ENCODE measurements at regions not wholly inside any gene's neighbourhood (a gene's known extent, or its start where the extent isn't known, plus 50 kb on each side); places are given as distances from the start of the nearest gene placed in this dataset.
"Not testable (repeated sequence)": the region's sequence is repeated elsewhere in the genome, so short reads cannot be mapped to it uniquely, and the experiment has no call there.

DNA sequence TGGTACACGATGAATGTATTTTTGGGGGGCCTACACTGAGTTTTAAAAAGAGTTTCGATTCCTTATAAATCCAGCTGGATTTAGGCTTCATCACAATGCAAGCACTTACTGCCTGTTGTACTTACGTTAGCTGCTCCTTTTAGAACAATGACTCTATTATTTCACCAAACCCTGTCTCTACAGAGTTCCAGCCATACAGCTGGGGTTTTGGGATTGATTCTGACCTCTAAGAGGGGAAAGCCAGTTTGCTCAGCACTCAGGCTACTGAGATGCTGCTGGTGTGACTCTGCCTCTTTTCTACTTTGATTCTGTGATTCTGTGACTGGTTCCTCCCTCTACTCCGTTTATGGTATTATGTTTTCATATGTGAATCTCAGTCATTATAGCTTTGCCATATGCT lies 329.7 kb downstream of the ABCC12 start:
- Histone ChIP-seq H3K4me3 (ENCODE audit: low read depth in 1 of 2, low read length in 2 of 2) (no peak overlapping the region), H3K9me3 (ENCODE audit: control insufficient read depth in 1 of 2, low read length in 2 of 2) (peaks cover 0 to 5% of the 10 kb centered on the region in 2 donors), H3K36me3 (ENCODE audit: control insufficient read depth in 1 of 2, insufficient read depth in 2 of 2, low read length in 2 of 2) (no peaks in the 10 kb centered on the region), H3K27ac (ENCODE audit: low read depth, low read length) (no peak overlapping the region), H3K9ac (ENCODE audit: low read depth in 1 of 2, low read length in 2 of 2) (no peak overlapping the region), H3K27me3 (ENCODE audit: control insufficient read depth in 1 of 2, insufficient read depth in 2 of 2, low read length in 2 of 2) (no peaks in the 10 kb centered on the region), H3K4me1 (ENCODE audit: control insufficient read depth in 1 of 2, insufficient read depth in 2 of 2, low read length in 2 of 2) (no peaks in the 10 kb centered on the region)

DNA sequence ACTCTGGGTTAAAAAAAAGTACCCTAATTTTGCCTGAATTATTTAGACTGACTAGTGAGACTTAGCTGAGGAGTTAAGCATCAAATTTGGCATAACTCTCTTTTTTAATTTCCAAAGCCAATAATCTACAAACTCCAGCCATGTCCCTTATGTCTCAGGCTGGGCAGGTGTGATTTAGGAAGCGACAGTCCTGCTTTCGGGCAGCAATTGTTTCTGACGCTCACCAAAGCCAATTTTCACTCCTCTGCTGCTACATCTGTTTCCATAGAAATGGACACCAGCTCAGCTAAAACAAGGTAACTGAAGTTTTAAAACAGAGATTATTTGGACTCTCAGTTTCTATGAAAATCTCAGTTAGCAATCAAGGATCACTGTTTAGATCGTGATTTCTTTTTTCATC lies 338.7 kb downstream of the ABCC12 start:
- H3K27ac ChIP-seq (ENCODE audit: low read depth, low read length): no peak overlapping the region
- H3K4me1 ChIP-seq (ENCODE audit: control insufficient read depth in 1 of 2, insufficient read depth in 2 of 2, low read length in 2 of 2): no peaks in the 10 kb centered on the region
- H3K36me3 ChIP-seq (ENCODE audit: control insufficient read depth in 1 of 2, insufficient read depth in 2 of 2, low read length in 2 of 2): no peaks in the 10 kb centered on the region
- peaks cover 0 to 3% of the 10 kb centered on the region in 2 donors for H3K9me3 ChIP-seq (ENCODE audit: control insufficient read depth in 1 of 2, low read length in 2 of 2)
- H3K9ac ChIP-seq (ENCODE audit: low read depth in 1 of 2, low read length in 2 of 2): no peak overlapping the region
- no peaks in the 10 kb centered on the region for H3K27me3 ChIP-seq (ENCODE audit: control insufficient read depth in 1 of 2, insufficient read depth in 2 of 2, low read length in 2 of 2)
- H3K4me3 ChIP-seq (ENCODE audit: low read depth in 1 of 2, low read length in 2 of 2): no peak overlapping the region

DNA sequence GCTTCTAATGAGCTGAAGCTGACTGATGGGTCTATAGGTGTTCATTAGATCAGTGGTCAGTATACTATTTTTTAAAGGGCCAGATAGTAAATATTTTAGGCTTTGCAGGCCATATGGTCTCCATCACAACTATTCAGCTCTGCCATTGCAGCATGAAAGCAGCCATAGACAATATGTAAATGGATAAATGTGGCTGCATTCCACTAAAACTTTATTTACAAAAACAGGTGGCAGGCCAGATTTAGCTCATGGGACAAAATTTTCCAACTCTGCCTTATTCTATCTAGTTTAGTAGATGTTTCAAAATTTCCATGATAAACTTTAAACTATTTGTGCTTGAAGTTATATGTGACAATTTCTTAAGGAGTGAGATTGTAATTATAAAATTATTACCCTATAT lies 339.3 kb downstream of the ABCC12 start:
- H3K9me3 ChIP-seq (ENCODE audit: control insufficient read depth in 1 of 2, low read length in 2 of 2): peaks cover 0 to 3% of the 10 kb centered on the region in 2 donors
- no peak overlapping the region for H3K27ac ChIP-seq (ENCODE audit: low read depth, low read length)
- no peaks in the 10 kb centered on the region for H3K4me1 ChIP-seq (ENCODE audit: control insufficient read depth in 1 of 2, insufficient read depth in 2 of 2, low read length in 2 of 2)
- no peak overlapping the region for H3K4me3 ChIP-seq (ENCODE audit: low read depth in 1 of 2, low read length in 2 of 2)
- H3K27me3 ChIP-seq (ENCODE audit: control insufficient read depth in 1 of 2, insufficient read depth in 2 of 2, low read length in 2 of 2): no peaks in the 10 kb centered on the region
- no peaks in the 10 kb centered on the region for H3K36me3 ChIP-seq (ENCODE audit: control insufficient read depth in 1 of 2, insufficient read depth in 2 of 2, low read length in 2 of 2)
- no peak overlapping the region for H3K9ac ChIP-seq (ENCODE audit: low read depth in 1 of 2, low read length in 2 of 2)

DNA sequence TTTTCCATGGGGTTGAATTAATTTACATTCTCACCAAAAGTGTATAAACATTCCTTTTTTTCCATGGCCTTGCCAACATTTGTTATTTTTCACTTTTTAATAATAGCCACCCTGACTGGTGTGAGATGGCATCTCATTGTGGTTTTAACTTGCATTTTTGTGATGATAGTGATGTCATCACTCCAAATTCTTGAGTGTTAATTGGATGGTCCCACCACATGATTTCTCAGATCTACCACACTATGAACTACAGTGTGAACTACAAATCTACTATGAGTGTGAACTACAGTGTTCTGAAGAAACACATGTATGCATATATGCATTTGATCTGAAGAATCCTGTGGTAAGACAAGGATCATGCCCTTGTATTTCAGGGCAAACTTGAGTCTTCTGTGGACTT lies 340.1 kb downstream of the ABCC12 start:
- Histone ChIP-seq H3K9me3 (ENCODE audit: control insufficient read depth in 1 of 2, low read length in 2 of 2) (peaks cover 0 to 3% of the 10 kb centered on the region in 2 donors), H3K9ac (ENCODE audit: low read depth in 1 of 2, low read length in 2 of 2) (no peak overlapping the region), H3K36me3 (ENCODE audit: control insufficient read depth in 1 of 2, insufficient read depth in 2 of 2, low read length in 2 of 2) (no peaks in the 10 kb centered on the region), H3K4me1 (ENCODE audit: control insufficient read depth in 1 of 2, insufficient read depth in 2 of 2, low read length in 2 of 2) (no peaks in the 10 kb centered on the region), H3K4me3 (ENCODE audit: low read depth in 1 of 2, low read length in 2 of 2) (no peak overlapping the region), H3K27ac (ENCODE audit: low read depth, low read length) (no peak overlapping the region), H3K27me3 (ENCODE audit: control insufficient read depth in 1 of 2, insufficient read depth in 2 of 2, low read length in 2 of 2) (no peaks in the 10 kb centered on the region)

DNA sequence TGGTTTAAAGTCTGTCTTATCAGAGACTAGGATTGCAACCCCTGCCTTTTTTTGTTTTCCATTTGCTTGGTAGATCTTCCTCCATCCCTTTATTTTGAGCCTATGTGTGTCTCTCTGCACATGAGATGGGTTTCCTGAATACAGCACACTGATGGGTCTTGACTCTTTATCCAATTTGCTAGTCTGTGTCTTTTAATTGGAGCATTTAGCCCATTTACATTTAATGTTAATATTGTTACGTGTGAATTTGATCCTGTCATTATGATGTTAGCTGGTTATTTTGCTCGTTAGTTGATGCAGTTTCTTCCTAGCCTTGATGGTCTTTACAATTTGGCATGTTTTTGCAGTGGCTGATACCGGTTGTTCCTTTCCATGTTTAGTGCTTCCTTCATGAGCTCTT lies 344.0 kb downstream of the ABCC12 start:
- H3K27me3 ChIP-seq (ENCODE audit: control insufficient read depth in 1 of 2, insufficient read depth in 2 of 2, low read length in 2 of 2); H3K9ac ChIP-seq (ENCODE audit: low read depth in 1 of 2, low read length in 2 of 2); H3K27ac ChIP-seq (ENCODE audit: low read depth, low read length); H3K4me3 ChIP-seq (ENCODE audit: low read depth in 1 of 2, low read length in 2 of 2); H3K9me3 ChIP-seq (ENCODE audit: control insufficient read depth in 1 of 2, low read length in 2 of 2); H3K4me1 ChIP-seq (ENCODE audit: control insufficient read depth in 1 of 2, insufficient read depth in 2 of 2, low read length in 2 of 2); H3K36me3 ChIP-seq (ENCODE audit: control insufficient read depth in 1 of 2, insufficient read depth in 2 of 2, low read length in 2 of 2): not testable (repeated sequence)

DNA sequence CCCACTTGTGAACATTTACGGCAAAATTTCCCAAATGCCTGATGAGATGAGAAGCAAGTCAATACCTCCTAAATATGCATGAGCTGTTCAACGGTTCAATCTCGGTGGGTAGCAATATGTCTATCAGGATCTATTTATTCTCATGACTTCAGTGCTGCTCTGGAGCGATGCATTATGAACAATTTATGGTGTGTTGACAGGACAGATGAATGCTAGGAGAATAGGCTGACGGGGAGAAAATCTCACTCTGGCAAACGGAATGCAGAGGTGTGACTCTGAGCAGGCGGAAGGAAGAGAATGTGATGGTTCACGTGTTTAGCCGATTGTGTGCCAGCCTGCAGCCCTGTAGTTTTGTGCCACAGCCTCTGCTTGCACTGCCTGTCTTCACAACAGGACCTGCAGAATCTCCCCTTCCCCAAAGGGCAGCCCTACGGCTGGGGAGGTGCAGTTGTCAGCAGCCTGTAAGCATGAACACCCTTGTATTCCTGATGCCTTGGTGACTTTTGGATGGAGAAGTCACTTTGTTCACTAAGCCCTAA lies 345.2 kb downstream of the PHKB start:
- no peaks in the 10 kb centered on the region for H3K4me1 ChIP-seq (ENCODE audit: control insufficient read depth in 1 of 2, insufficient read depth in 2 of 2, low read length in 2 of 2)
- no peak overlapping the region for H3K27ac ChIP-seq (ENCODE audit: low read depth, low read length)
- no peaks in the 10 kb centered on the region for H3K36me3 ChIP-seq (ENCODE audit: control insufficient read depth in 1 of 2, insufficient read depth in 2 of 2, low read length in 2 of 2)
- H3K9ac ChIP-seq (ENCODE audit: low read depth in 1 of 2, low read length in 2 of 2): no peak overlapping the region
- no peaks in the 10 kb centered on the region for H3K9me3 ChIP-seq (ENCODE audit: control insufficient read depth in 1 of 2, low read length in 2 of 2)
- H3K4me3 ChIP-seq (ENCODE audit: low read depth in 1 of 2, low read length in 2 of 2): no peak overlapping the region
- H3K27me3 ChIP-seq (ENCODE audit: control insufficient read depth in 1 of 2, insufficient read depth in 2 of 2, low read length in 2 of 2): no peaks in the 10 kb centered on the region

DNA sequence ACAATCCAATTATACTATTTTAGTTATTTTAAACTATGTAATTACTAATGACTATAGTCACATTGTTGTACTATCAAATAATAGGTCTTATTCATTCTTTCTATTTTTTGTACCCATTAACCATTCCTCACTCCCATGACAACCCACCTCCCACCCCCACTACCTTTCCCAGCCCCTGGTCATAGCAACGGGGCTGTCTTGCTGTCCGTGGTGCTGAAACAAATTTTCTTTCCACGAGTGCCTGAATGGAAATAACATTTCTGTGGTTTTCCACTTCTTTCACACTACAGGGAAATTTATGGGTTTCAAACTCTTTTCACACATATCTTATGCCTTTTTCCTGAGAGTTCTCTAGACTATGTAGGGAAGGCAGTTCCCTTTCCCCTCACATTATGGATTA lies 326.6 kb downstream of the PHKB start:
- H3K9ac ChIP-seq (ENCODE audit: low read depth in 1 of 2, low read length in 2 of 2): no peak overlapping the region

DNA sequence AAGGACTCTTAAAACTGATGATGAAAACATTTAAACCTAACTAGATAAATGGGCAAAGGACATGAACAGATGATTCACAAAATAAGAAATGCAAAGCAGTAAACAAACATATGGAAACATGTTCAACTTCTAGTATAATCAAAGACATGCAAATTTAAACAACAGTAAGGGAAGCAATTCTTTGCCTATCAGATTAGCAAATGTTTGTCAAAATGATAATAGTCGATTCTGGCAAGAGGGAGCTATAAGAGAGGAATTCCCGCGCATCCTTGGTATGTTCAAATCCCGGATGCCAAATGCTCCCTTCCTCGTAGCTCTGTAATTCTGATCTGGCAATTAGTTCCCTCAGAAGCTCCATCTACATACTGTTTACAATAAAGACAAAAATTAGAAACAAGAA lies 320.5 kb downstream of the PHKB start:
- H3K27ac ChIP-seq (ENCODE audit: low read depth, low read length): no peak overlapping the region
- H3K4me3 ChIP-seq (ENCODE audit: low read depth in 1 of 2, low read length in 2 of 2): no peak overlapping the region
- H3K27me3 ChIP-seq (ENCODE audit: control insufficient read depth in 1 of 2, insufficient read depth in 2 of 2, low read length in 2 of 2): no peaks in the 10 kb centered on the region
- H3K9me3 ChIP-seq (ENCODE audit: control insufficient read depth in 1 of 2, low read length in 2 of 2): no peaks in the 10 kb centered on the region
- H3K36me3 ChIP-seq (ENCODE audit: control insufficient read depth in 1 of 2, insufficient read depth in 2 of 2, low read length in 2 of 2): no peaks in the 10 kb centered on the region
- no peak overlapping the region for H3K9ac ChIP-seq (ENCODE audit: low read depth in 1 of 2, low read length in 2 of 2)
- H3K4me1 ChIP-seq (ENCODE audit: control insufficient read depth in 1 of 2, insufficient read depth in 2 of 2, low read length in 2 of 2): no peaks in the 10 kb centered on the region

More for the DNA sequence above, 326.6 kb downstream of the PHKB start:
- peaks cover 6 to 8% of the 10 kb centered on the region in 2 donors for H3K9me3 ChIP-seq (ENCODE audit: control insufficient read depth in 1 of 2, low read length in 2 of 2)
- H3K27me3 ChIP-seq (ENCODE audit: control insufficient read depth in 1 of 2, insufficient read depth in 2 of 2, low read length in 2 of 2): no peaks in the 10 kb centered on the region
- H3K4me1 ChIP-seq (ENCODE audit: control insufficient read depth in 1 of 2, insufficient read depth in 2 of 2, low read length in 2 of 2): no peaks in the 10 kb centered on the region
- H3K27ac ChIP-seq (ENCODE audit: low read depth, low read length): no peak overlapping the region
- no peak overlapping the region for H3K4me3 ChIP-seq (ENCODE audit: low read depth in 1 of 2, low read length in 2 of 2)
- no peaks in the 10 kb centered on the region for H3K36me3 ChIP-seq (ENCODE audit: control insufficient read depth in 1 of 2, insufficient read depth in 2 of 2, low read length in 2 of 2)

DNA sequence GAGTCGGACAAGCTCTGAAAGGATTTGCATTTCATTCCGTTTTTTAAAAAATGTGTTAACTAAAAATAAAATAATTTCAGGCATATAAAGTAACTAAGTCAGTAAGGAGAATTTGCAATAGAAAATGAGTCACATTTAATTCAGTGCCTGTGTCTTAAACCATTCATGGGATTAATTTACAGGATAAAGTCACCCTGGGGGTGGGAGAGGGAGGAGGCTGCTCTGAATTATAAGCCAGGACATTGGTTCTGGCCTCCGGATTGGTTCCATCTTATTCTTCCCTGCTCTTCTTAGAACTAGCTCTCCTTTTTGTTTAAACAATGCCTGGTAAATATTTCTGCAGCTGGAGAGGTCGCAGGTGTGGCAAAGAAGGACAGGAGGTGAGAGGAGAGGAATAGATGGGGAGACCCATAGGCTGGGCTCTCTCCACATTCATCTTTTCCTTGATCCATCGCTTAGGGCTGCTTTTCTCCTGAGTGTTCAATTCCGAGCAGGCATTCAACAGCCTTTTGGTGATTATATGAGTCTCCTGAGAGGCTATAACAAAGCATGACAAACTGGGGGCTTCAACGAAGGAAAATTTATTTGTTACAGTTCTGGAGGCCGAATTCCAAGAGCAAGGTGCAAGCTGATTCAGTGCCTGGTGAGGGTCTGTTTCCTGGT lies 319.2 kb downstream of the PHKB start:
- Histone ChIP-seq H3K36me3 (ENCODE audit: control insufficient read depth in 1 of 2, insufficient read depth in 2 of 2, low read length in 2 of 2) (no peaks in the 10 kb centered on the region), H3K9ac (ENCODE audit: low read depth in 1 of 2, low read length in 2 of 2) (no peak overlapping the region), H3K27ac (ENCODE audit: low read depth, low read length) (no peak overlapping the region), H3K4me3 (ENCODE audit: low read depth in 1 of 2, low read length in 2 of 2) (no peak overlapping the region), H3K9me3 (ENCODE audit: control insufficient read depth in 1 of 2, low read length in 2 of 2) (no peaks in the 10 kb centered on the region), H3K4me1 (ENCODE audit: control insufficient read depth in 1 of 2, insufficient read depth in 2 of 2, low read length in 2 of 2) (no peaks in the 10 kb centered on the region), H3K27me3 (ENCODE audit: control insufficient read depth in 1 of 2, insufficient read depth in 2 of 2, low read length in 2 of 2) (no peaks in the 10 kb centered on the region)

DNA sequence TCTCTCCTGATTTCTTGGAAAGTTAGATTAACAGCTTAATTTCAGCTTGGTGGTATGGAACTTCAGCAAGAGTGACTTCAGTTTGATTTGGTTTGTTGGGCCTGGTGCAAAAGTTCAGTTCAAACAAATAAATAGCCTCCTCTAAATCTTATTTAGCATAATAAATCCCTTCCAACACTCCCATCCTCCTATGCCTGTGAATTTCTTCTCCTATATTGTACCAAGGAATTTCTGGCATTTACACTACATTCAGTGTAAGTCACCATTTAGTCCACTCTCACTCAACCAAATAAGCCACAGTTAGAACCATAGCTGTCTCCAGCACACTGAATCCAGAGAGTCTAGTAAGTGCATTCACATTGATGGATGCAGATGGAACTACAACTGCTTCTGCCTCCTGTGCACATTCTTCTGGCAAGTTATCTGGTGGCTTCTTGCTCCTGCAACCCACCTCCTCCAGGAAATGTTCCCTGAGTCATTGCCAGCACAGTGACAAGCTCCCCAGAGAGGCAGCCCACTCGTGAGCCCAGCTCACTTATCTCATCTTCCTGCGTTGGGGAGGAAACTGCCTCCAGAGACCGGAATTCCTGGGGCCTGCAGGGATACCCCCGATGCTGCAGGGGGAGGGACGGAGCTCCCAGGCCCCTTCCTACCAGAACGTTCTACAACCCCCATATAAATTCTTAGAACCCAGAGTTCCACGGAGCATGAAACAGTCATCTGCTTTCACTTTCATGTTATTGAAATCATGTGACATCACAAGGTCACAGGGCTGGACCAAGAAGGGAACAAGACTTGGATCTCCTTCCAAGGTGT lies 318.3 kb downstream of the PHKB start:
- Histone ChIP-seq H3K27me3 (ENCODE audit: control insufficient read depth in 1 of 2, insufficient read depth in 2 of 2, low read length in 2 of 2) (no peaks in the 10 kb centered on the region), H3K9me3 (ENCODE audit: control insufficient read depth in 1 of 2, low read length in 2 of 2) (no peaks in the 10 kb centered on the region), H3K4me1 (ENCODE audit: control insufficient read depth in 1 of 2, insufficient read depth in 2 of 2, low read length in 2 of 2) (no peaks in the 10 kb centered on the region), H3K9ac (ENCODE audit: low read depth in 1 of 2, low read length in 2 of 2) (peak overlapping the region in 1 of 2 donors; percentile 25), H3K4me3 (ENCODE audit: low read depth in 1 of 2, low read length in 2 of 2) (peak overlapping the region; percentile 48 to 60), H3K27ac (ENCODE audit: low read depth, low read length) (no peak overlapping the region), H3K36me3 (ENCODE audit: control insufficient read depth in 1 of 2, insufficient read depth in 2 of 2, low read length in 2 of 2) (no peaks in the 10 kb centered on the region)

Data from duodenal mucosa (tissue), 2 donors.